GM18498 (cell line): ENCODE measurements at regions not wholly inside any gene's neighbourhood (a gene's known extent, or its start where the extent isn't known, plus 50 kb on each side); places are given as distances from the start of the nearest gene placed in this dataset.
"Not testable (repeated sequence)": the region's sequence is repeated elsewhere in the genome, so short reads cannot be mapped to it uniquely, and the experiment has no call there.

Experiments used
- ATAC-seq: cut with Tn5 transposase; IDR thresholded peaks from one replicate; pipeline ENCODE4 v1.9.1; 2021; ENCODE audit warnings: mild to moderate bottlenecking, moderate library complexity; ENCODE audit not compliant: unreplicated experiment

DNA sequence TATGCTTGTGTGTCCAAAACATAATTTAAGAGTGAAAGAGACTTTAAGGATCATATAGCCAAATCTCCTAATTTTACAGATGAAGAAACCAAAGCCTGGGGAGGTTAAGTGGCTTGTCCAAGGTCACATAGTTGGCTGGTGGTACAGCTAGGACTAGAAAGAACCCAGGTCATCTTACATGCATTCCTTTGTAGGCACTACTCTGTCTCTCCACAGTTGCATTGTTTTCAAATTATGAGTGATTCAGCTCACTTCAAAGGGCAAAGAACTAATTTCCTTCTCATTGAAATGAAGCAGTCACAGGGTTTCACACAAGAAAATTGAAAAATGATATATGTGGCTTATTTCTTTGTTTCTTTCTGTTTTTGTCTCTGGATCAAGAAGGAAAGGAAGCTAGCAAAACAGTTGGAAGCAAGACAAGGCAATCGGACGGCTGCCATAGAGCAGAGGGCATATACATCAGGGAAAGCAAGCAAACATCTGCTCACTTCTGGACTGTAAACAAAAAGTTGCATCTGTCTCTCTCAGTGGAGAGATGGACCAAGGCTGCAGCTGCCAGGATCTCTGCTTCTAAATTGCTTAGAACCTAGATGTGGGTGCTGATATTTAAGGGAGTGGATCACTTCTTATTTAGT is 107.5 kb upstream of the AMOT start:
- ATAC-seq = no peak

DNA sequence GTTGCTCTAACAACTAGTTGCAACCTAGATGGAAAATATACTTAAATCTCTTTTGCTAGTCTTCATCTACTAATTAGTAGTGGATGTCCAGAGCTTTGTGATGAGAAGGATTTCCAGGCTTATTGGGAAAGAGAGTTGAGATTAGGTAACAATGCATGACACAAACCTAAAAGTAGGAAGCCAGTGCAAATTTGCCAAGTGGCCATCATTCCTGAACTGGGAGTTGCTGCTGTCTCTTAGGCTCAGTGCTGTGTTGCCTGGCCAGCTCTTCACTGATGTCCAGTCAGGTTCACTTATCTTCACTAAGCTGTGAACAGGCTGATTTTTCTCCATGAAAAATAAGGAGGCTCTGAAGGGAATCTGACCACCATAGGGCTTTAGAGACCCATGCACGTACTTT is 105.6 kb upstream of the AMOT start:
- ATAC-seq = no peak

DNA sequence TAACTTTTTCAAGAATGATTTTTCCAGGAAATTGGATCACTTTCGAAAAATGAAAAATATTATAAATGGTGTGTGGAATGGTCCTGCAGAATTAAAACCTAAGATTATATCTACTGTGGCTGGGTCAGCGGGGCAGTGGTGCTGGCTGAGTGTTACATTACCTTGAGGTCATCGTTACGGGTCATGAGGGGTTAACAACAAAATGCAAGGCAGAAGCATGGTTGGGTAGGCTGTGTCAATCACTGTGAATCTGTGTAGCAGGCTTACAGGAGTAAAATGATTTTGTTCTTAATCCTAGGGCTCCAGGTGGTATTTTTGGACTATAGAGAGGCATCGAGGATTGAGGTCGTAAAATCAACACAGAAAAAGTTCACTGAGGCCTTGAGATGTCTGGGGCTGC is 105.2 kb upstream of the AMOT start:
- ATAC-seq = no peak

DNA sequence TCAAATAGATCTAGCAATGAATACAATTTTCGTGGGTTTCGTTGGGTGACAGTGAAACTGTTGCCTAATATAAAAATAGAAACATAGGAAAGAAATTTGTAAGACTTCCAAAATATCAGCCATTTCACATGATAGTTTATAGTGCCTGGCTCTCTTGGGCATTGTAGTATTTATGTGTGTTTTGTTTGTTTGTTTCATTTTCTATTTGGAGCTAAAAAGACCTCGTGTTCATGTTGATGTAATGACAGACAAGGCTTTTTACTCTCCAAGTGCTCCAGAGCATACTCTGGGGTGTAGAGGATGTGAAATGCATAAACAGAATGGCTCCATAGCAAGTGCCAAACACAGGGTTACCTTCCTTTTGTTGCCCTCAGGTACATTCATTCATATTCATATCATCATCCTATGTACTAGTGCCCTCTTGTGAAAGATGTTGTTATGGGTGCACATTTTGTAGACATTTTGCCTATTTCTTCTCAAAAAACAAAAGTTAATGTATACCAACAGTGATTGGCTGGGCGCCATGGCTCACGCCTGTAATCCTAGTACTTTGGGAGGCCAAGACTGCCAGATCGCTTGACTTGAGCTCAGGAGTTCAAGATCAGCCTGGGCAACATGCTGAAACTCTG is 100.7 kb upstream of the AMOT start:
- peak; percentile 78 for ATAC-seq

DNA sequence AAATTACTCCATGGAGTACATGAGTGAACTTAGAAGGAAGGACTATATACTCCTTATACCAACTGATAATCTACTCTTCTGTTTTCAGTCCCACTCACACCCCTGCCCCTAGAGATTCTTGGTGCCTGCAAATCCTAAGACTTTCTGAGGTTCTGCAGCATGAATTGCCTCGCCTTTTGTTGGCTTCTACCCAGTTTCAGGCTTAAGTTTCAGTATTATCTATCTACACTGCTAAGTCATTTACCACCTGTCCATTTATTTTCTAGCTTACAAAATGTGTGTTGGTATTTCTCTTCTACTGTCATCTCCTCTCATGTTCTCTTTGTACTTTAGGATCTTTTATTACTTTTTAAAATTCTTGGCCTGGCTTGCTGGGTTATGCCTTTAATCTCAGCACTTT is 94.4 kb upstream of the AMOT start:
- peak; percentile 50 for ATAC-seq

DNA sequence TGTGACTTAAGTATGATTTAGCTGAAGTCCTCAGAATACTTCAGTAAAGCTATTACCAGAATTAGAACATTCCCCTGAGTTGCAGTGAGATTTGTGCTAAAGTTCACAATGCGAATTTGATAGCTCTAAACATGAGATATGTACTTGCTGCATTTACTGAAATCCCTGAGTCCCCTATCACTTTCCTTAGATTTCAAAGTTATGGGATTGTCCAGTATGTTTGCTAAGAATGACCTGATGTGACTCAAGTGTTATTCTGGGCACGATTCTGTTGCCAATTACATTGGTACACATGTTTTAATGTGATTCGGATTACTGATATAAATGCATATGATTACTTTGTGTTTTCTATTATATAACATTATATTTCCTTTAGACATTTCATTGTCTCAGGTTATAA is 91.3 kb upstream of the AMOT start:
- no peak for ATAC-seq

DNA sequence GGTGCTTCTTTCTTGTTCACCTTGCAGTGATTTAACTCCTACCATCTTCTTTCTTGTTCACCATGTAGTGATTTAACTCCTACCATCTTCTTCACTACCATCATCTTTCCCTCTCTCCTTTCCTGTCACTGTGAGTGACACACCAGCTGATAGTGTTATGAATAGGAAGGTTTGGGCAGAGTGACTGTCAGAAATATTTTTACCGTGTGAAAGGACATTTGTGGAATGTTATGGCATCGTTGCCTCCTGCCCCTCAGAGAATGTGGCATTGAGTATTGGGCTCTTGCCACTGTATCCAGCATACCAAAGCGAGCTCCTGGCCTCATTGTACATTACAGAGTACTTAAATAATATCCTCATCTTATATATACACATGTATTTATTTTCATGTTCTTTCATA is 90.8 kb upstream of the AMOT start:
- no peak for ATAC-seq

DNA sequence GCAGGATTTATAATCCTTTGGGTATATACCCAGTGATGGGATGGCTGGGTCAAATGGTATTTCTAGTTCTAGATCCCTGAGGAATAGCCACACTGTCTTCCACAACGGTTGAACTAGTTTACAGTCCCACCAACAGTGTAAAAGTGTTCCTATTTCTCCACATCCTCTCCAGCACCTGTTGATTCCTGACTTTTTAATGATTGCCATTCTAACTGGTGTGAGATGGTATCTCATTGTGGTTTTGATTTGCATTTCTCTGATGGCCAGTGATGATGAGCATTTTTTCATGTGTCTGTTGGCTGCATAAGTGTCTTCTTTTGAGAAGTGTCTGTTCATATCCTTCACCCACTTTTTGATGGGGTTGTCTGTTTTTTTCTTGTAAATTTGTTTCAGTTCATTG is 82.8 kb upstream of the AMOT start:
- not testable (repeated sequence) for ATAC-seq

DNA sequence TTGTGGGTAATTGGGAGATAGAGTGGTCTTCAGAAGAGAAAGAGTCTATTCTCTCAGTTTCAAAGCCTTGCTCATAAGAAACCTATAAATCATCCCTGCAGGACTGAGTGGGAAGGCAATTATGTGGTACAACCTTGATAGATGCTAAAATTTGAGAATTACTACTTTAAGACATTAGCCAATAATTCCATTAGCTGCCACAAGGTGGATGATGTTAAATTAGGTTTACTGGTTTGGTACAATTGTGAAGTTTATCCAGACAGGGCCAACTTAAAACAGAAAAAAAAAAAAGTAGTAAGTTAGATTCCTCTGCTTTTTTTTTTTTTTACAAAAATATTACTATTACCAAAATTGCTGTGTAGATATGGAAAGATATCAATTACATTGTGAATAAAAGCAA is 73.2 kb upstream of the AMOT start:
- no peak for ATAC-seq

DNA sequence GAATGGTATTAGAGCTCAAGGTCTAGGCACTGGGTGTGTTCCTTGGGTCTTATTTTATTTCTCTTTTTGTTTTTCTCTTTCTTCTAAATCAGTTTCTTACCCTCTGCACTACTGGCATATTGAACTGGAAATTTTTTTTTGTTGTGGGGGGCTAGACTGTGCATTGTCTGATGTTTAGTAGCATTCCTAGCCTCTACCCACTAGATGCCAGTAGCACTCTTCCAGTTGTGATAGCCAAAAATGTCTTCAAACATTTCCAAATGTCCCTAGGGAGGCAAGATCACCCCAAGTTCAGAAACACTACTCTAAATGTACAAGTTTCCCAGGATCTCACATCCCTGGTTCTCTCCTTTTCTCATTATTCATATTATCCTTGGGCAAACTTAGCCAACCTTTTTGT is 69.8 kb upstream of the AMOT start:
- ATAC-seq = no peak

DNA sequence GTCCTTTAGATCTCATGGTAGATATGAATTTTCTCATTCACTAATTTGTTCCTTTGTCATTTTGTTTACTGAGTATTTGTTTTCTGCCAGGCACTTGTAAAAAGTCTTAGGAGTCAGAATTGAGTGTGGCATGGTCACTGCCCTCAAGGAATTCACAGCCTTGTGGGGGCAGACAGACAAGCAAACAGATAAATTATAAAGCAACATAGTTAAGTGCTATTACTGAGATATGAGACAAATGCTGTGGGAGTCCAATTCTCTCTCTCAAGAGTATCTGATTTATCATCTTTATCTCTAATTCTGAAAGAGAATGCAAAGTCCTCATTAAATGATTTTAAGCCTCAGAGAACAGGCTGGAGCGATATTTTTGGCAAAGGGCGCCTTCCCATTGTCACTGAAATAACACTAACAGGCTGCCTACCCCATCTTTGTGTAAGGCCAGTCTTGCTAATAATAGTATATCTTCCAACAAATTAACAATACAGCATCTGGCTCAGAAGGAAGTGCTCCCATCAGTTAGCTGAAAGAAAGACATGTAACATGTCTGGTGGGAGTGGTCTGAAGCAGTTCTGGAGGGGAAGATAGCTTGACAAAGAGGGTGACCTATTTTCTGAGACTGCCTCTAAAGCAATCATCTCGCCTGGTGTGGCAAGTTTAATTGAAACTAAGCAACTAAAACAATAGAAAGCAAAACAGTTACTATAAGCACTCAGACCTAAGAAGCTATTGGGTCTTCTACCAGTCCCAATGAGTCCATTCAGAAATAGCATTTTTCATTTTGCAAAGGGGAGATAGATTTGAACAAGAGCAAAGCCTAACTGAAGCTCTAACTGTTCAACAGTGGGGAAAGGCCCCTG is 61.5 kb upstream of the AMOT start:
- peak; percentile 59 for ATAC-seq

DNA sequence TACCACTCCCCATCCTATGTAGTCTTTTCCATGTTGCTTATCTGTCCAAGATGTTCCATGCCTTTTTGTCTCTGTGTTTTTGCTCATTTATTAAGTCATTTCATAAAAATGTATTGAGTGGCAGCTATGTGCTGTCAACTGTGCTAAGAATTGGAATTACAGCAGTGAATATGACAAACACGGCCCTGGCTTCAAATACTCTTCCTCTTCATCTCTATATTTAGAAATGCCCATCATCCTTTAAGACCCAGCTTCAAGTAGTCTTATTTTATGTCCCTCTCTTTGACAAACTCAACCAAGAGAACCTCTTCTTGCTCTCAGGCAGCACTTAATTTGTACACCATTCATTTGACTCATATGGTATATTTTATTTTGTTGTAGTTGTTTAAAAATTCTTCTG is 55.4 kb upstream of the AMOT start:
- no peak for ATAC-seq
